ENCODE measurements at regions not wholly inside any gene's neighbourhood (a gene's known extent, or its start where the extent isn't known, plus 50 kb on each side); places are given as distances from the start of the nearest gene placed in this dataset.

DNA sequence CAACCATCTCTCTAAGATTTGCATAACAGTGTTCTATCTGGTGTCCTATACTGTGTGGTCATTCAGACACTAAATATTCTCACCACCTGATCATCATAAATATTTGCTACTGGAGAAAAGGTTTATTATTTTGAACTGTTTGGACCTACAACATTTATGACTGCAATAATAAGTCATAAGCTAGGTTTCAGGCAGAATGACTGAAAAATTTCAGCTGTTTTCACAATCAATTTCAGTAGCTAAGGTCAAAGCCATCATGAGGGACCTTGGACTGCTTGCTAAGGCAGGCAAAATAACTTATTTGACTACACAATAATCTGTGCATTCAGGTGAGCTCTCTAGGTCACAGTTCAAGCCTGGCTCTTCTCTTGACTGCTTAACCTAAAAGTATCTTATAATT is 425.5 kb upstream of the CDH2 start:
- Histone ChIP-seq H3K9ac (ENCODE audit: control insufficient read depth, insufficient read depth, low read length) (no peak overlapping the region), H4K20me1 (ENCODE audit: control insufficient read depth, insufficient read depth) (no peaks in the 10 kb centered on the region), H3K27me3 (replicated peaks in 1 of 2; ENCODE audit: control insufficient read depth in 2 of 2, insufficient read depth in 2 of 2, low read length in 1 of 2) (no peaks in the 10 kb centered on the region), H3K4me3 (no peak overlapping the region), H3K79me2 (ENCODE audit: control insufficient read depth, insufficient read depth, low read length) (no peaks in the 10 kb centered on the region), H3K27ac (ENCODE audit: control insufficient read depth, insufficient read depth) (no peak overlapping the region), H3K36me3 (ENCODE audit: control insufficient read depth in 2 of 2, insufficient read depth in 2 of 2, low read length in 1 of 2) (no peaks in the 10 kb centered on the region), H3K4me1 (ENCODE audit: control insufficient read depth, insufficient read depth, low read length) (no peaks in the 10 kb centered on the region), H3K4me2 (ENCODE audit: control insufficient read depth, insufficient read depth) (no peak overlapping the region), H2AFZ (ENCODE audit: control insufficient read depth, low read depth, low read length) (no peak overlapping the region), H3K9me3 (replicated peaks; ENCODE audit: control insufficient read depth, insufficient read depth, low read length) (no peaks in the 10 kb centered on the region)
- FAIRE-seq: no peak
- RAD21 ChIA-PET (ENCODE audit: unreplicated experiment): no interaction called here
- CTCF ChIA-PET: no interaction called here
- in situ Hi-C loops (cut with MboI) (no loop called here), intact Hi-C loops (cut with micrococcal nuclease; ENCODE audit: unreplicated experiment) (no loop called here)
- SMC1A ChIA-PET (ENCODE audit: uncharacterized antibody, unreplicated experiment): no interaction called here
- POLR2A ChIA-PET: no interaction called here
- no peak for DNase-seq (ENCODE audit: low read depth, low spot score)
- ATAC-seq: no peak
- TF ChIP-seq SMC3 (IDR thresholded peaks at IDR 0.05; ENCODE audit: borderline replicate concordance, low read length) (no peak), POLR2AphosphoS5 (IDR thresholded peaks at IDR 0.05; ENCODE audit: low read length) (no peak), FOXM1 (IDR thresholded peaks at IDR 0.05; ENCODE audit: low read depth, low read length) (no peak), EP300 (IDR thresholded peaks at IDR 0.05; ENCODE audit: borderline replicate concordance in 1 of 2, control insufficient read depth in 1 of 2, low read depth in 2 of 2, low read length in 2 of 2) (no peak), ZNF274 (IDR thresholded peaks at IDR 0.05; ENCODE audit: insufficient read depth, insufficient read length) (no peak), KAT2A (conservative IDR thresholded peaks at IDR 0.05; ENCODE audit: control insufficient read depth, low read depth, low read length) (no peak)
- TF ChIP-seq, protein P1, sequence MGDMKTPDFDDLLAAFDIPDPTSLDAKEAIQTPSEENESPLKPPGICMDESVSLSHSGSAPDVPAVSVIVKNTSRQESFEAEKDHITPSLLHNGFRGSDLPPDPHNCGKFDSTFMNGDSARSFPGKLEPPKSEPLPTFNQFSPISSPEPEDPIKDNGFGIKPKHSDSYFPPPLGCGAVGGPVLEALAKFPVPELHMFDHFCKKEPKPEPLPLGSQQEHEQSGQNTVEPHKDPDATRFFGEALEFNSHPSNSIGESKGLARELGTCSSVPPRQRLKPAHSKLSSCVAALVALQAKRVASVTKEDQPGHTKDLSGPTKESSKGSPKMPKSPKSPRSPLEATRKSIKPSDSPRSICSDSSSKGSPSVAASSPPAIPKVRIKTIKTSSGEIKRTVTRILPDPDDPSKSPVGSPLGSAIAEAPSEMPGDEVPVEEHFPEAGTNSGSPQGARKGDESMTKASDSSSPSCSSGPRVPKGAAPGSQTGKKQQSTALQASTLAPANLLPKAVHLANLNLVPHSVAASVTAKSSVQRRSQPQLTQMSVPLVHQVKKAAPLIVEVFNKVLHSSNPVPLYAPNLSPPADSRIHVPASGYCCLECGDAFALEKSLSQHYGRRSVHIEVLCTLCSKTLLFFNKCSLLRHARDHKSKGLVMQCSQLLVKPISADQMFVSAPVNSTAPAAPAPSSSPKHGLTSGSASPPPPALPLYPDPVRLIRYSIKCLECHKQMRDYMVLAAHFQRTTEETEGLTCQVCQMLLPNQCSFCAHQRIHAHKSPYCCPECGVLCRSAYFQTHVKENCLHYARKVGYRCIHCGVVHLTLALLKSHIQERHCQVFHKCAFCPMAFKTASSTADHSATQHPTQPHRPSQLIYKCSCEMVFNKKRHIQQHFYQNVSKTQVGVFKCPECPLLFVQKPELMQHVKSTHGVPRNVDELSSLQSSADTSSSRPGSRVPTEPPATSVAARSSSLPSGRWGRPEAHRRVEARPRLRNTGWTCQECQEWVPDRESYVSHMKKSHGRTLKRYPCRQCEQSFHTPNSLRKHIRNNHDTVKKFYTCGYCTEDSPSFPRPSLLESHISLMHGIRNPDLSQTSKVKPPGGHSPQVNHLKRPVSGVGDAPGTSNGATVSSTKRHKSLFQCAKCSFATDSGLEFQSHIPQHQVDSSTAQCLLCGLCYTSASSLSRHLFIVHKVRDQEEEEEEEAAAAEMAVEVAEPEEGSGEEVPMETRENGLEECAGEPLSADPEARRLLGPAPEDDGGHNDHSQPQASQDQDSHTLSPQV (IDR thresholded peaks at IDR 0.05): no peak
- TF ChIP-seq, protein P2, sequence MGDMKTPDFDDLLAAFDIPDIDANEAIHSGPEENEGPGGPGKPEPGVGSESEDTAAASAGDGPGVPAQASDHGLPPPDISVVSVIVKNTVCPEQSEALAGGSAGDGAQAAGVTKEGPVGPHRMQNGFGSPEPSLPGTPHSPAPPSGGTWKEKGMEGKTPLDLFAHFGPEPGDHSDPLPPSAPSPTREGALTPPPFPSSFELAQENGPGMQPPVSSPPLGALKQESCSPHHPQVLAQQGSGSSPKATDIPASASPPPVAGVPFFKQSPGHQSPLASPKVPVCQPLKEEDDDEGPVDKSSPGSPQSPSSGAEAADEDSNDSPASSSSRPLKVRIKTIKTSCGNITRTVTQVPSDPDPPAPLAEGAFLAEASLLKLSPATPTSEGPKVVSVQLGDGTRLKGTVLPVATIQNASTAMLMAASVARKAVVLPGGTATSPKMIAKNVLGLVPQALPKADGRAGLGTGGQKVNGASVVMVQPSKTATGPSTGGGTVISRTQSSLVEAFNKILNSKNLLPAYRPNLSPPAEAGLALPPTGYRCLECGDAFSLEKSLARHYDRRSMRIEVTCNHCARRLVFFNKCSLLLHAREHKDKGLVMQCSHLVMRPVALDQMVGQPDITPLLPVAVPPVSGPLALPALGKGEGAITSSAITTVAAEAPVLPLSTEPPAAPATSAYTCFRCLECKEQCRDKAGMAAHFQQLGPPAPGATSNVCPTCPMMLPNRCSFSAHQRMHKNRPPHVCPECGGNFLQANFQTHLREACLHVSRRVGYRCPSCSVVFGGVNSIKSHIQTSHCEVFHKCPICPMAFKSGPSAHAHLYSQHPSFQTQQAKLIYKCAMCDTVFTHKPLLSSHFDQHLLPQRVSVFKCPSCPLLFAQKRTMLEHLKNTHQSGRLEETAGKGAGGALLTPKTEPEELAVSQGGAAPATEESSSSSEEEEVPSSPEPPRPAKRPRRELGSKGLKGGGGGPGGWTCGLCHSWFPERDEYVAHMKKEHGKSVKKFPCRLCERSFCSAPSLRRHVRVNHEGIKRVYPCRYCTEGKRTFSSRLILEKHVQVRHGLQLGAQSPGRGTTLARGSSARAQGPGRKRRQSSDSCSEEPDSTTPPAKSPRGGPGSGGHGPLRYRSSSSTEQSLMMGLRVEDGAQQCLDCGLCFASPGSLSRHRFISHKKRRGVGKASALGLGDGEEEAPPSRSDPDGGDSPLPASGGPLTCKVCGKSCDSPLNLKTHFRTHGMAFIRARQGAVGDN (IDR thresholded peaks at IDR 0.05): no peak
- BruUV-seq (replicated peaks): no TSS peak
